Neural cell (in vitro differentiated cells): ENCODE measurements at regions not wholly inside any gene's neighbourhood (a gene's known extent, or its start where the extent isn't known, plus 50 kb on each side); places are given as distances from the start of the nearest gene placed in this dataset.

Source experiments
- CTCF ChIP-seq: fragments of 450-650 bp; IDR thresholded peaks from 2 replicates; pipeline ENCODE4 v1.5.1; 2014; ENCODE audit warnings: antibody characterized with exemption, mild to moderate bottlenecking, moderate library complexity; ENCODE audit not compliant: poor library complexity, severe bottlenecking
- EP300 ChIP-seq: fragments of 450-650 bp; conservative IDR thresholded peaks from 2 replicates; pipeline ENCODE4 v1.6.1; 2014; ENCODE audit warnings: antibody characterized with exemption, mild to moderate bottlenecking, moderate library complexity; ENCODE audit not compliant: poor library complexity, severe bottlenecking
- EZH2 ChIP-seq: fragments of 200-600, 300-800 bp; shearing (Covaris generic), sonication (generic); IDR thresholded peaks from 2 replicates; pipeline ENCODE4 v1.6.1; 2014; ENCODE audit warnings: antibody characterized with exemption, low read length, borderline replicate concordance, mild to moderate bottlenecking; ENCODE audit not compliant: insufficient read depth, poor library complexity, severe bottlenecking
- POLR2AphosphoS5 ChIP-seq: IDR thresholded peaks from 2 replicates; pipeline ENCODE4 v1.6.1; 2012
- RAD21 ChIP-seq: fragments of 450-650 bp; conservative IDR thresholded peaks from 2 replicates; pipeline ENCODE4 v1.6.1; 2014; ENCODE audit warnings: antibody characterized with exemption, mild to moderate bottlenecking, moderate library complexity
- REST ChIP-seq: IDR thresholded peaks from 2 replicates; pipeline ENCODE4 v1.6.1; 2012; ENCODE audit warnings: borderline replicate concordance
- SMC3 ChIP-seq: fragments of 450-650 bp; conservative IDR thresholded peaks from 2 replicates; pipeline ENCODE4 v1.6.1; 2014; ENCODE audit warnings: antibody characterized with exemption, mild to moderate bottlenecking, moderate library complexity; ENCODE audit not compliant: poor library complexity
- TAF1 ChIP-seq: IDR thresholded peaks from 2 replicates; pipeline ENCODE4 v1.6.1; 2012; ENCODE audit warnings: low read depth

GRCh38 chr3:72567474-72567873 lies 280.8 kb downstream of the SHQ1 start:
- TF ChIP-seq CTCF (no peak), EZH2 (no peak), REST (no peak), TAF1 (no peak), SMC3 (no peak), RAD21 (no peak), EP300 (no peak), POLR2AphosphoS5 (no peak)
